Liver (tissue), 8 donors: ENCODE measurements at regions not wholly inside any gene's neighbourhood (a gene's known extent, or its start where the extent isn't known, plus 50 kb on each side); places are given as distances from the start of the nearest gene placed in this dataset.

Experiments
- DNase-seq: peaks from one replicate; pipeline ENCODE4 v3.0.0-alpha.2; 2017; ENCODE audit warnings: low spot score
- H3K27ac ChIP-seq, 2 donors: one replicate each; pipeline ENCODE4 v1.7.0; 2013; ENCODE audit warnings: inconsistent platforms in 2 of 2, low read length in 2 of 2, control low read depth in 1 of 2, low read depth in 1 of 2, mild to moderate bottlenecking in 1 of 2
- H3K27me3 ChIP-seq, 4 donors: one replicate each; pipeline versions ENCODE4 v1.6.1 to v1.7.0; 2013; ENCODE audit warnings: low read length in 3 of 4, inconsistent platforms in 1 of 4, mild to moderate bottlenecking in 1 of 4, moderate library complexity in 1 of 4; ENCODE audit not compliant: control insufficient read depth in 4 of 4, insufficient read depth in 4 of 4
- H3K36me3 ChIP-seq, 4 donors: one replicate each; pipeline versions ENCODE4 v1.6.1 to v1.7.0; 2013; ENCODE audit warnings: low read length in 3 of 4, mild to moderate bottlenecking in 3 of 4, low read depth in 1 of 4, moderate library complexity in 1 of 4; ENCODE audit not compliant: control insufficient read depth in 4 of 4, insufficient read depth in 3 of 4
- H3K4me1 ChIP-seq, 4 donors: one replicate each; pipeline versions ENCODE4 v1.6.1 to v1.7.0; 2013; ENCODE audit warnings: low read length in 3 of 4, mild to moderate bottlenecking in 3 of 4, moderate library complexity in 1 of 4; ENCODE audit not compliant: control insufficient read depth in 4 of 4, insufficient read depth in 4 of 4
- H3K4me3 ChIP-seq, 3 donors: one replicate each; pipeline versions ENCODE4 v1.6.1 to v1.7.0; 2013; ENCODE audit warnings: low read length in 3 of 3, control low read depth in 1 of 3, low read depth in 1 of 3, mild to moderate bottlenecking in 1 of 3
- H3K9ac ChIP-seq, 2 donors: one replicate each; pipeline ENCODE4 v1.7.0; 2013; ENCODE audit warnings: low read length in 2 of 2, mild to moderate bottlenecking in 2 of 2, moderate library complexity in 2 of 2, control low read depth in 1 of 2, low read depth in 1 of 2
- H3K9me3 ChIP-seq, 4 donors: one replicate each; pipeline versions ENCODE4 v1.6.1 to v1.7.0; 2013; ENCODE audit warnings: low read length in 3 of 4; ENCODE audit not compliant: control insufficient read depth in 4 of 4
- ATF3 ChIP-seq: IDR thresholded peaks from 2 replicates; pipeline ENCODE4 v1.6.1; 2016; ENCODE audit warnings: antibody characterized with exemption
- CTCF ChIP-seq: fragments of 150-350 bp; IDR thresholded peaks from 2 replicates; pipeline ENCODE4 v1.5.1; 2017; ENCODE audit warnings: improper control_type of control experiment, low read depth, low read length; ENCODE audit not compliant: missing input control
- FOXA2 ChIP-seq: IDR thresholded peaks from 2 replicates; pipeline ENCODE4 v1.6.1; 2016; ENCODE audit warnings: antibody characterized with exemption
- GABPA ChIP-seq, 2 donors: IDR thresholded peaks in 1 of 2; conservative IDR thresholded peaks in 1 of 2; 2 replicates each; pipeline ENCODE4 v1.6.1; 2016; ENCODE audit warnings: antibody characterized with exemption in 2 of 2, mild to moderate bottlenecking in 1 of 2, moderate library complexity in 1 of 2
- HNF4A ChIP-seq, 2 donors: conservative IDR thresholded peaks; 2 replicates each; pipeline ENCODE4 v1.6.1; 2016; ENCODE audit warnings: antibody characterized with exemption in 2 of 2, mild to moderate bottlenecking in 2 of 2
- HNF4G ChIP-seq: IDR thresholded peaks from 2 replicates; pipeline ENCODE4 v1.6.1; 2016; ENCODE audit warnings: antibody characterized with exemption
- JUND ChIP-seq, 2 donors: IDR thresholded peaks; 2 replicates each; pipeline ENCODE4 v1.6.1; 2016; ENCODE audit warnings: antibody characterized with exemption in 2 of 2
- MAX ChIP-seq: IDR thresholded peaks from 2 replicates; pipeline ENCODE4 v1.6.1; 2016; ENCODE audit warnings: antibody characterized with exemption
- NR2F2 ChIP-seq: IDR thresholded peaks from 2 replicates; pipeline ENCODE4 v1.6.1; 2016; ENCODE audit warnings: antibody characterized with exemption
- RAD21 ChIP-seq, 2 donors: IDR thresholded peaks; 2 replicates each; pipeline ENCODE4 v1.6.1; 2016; ENCODE audit warnings: antibody characterized with exemption in 2 of 2, mild to moderate bottlenecking in 2 of 2
- REST ChIP-seq: IDR thresholded peaks from 2 replicates; pipeline ENCODE4 v1.6.1; 2016; ENCODE audit warnings: antibody characterized with exemption, mild to moderate bottlenecking
- RXRA ChIP-seq, 2 donors: IDR thresholded peaks; 2 replicates each; pipeline ENCODE4 v1.6.1; 2017 to 2018; ENCODE audit warnings: antibody characterized with exemption in 2 of 2, mild to moderate bottlenecking in 1 of 2
- SP1 ChIP-seq: IDR thresholded peaks from 2 replicates; pipeline ENCODE4 v1.6.1; 2018; ENCODE audit warnings: antibody characterized with exemption, mild to moderate bottlenecking
- TAF1 ChIP-seq: conservative IDR thresholded peaks from 2 replicates; pipeline ENCODE4 v1.6.1; 2016; ENCODE audit warnings: antibody characterized with exemption, mild to moderate bottlenecking
- YY1 ChIP-seq: IDR thresholded peaks from 2 replicates; pipeline ENCODE4 v1.6.1; 2016; ENCODE audit warnings: antibody characterized with exemption, mild to moderate bottlenecking
- ZBTB33 ChIP-seq: IDR thresholded peaks from 2 replicates; pipeline ENCODE4 v1.6.1; 2016; ENCODE audit warnings: antibody characterized with exemption
- WGBS: extraction: QIAGEN DNeasy Blood & Tissue Kit; methylation state at CpG from one replicate; pipeline ENCODE4 v1.1.7; 2013; 5-methylcytosine and 5-hydroxymethylcytosine counted together
- donor health status: healthy.
- donor health status: healthy.
- donor health status: healthy.
- donor health status: healthy.
- donor health status: healthy.

- Histone ChIP-seq H3K36me3 (no peaks in the 10 kb centered on the region), H3K9ac (no peak overlapping the region), H3K27ac (no peak overlapping the region), H3K4me3 (no peak overlapping the region), H3K27me3 (no peaks in the 10 kb centered on the region), H3K9me3 (no peaks in the 10 kb centered on the region), H3K4me1 (no peaks in the 10 kb centered on the region)
- no peak for DNase-seq
- no peak for TF ChIP-seq RXRA (IDR thresholded peaks at IDR 0.05)
- no peak for TF ChIP-seq TAF1
- no peak for TF ChIP-seq ATF3
- no peak for TF ChIP-seq NR2F2
- no peak for TF ChIP-seq CTCF
- TF ChIP-seq JUND (IDR thresholded peaks at IDR 0.05) = no peak
- no peak for TF ChIP-seq SP1
- no peak for TF ChIP-seq HNF4A (conservative IDR thresholded peaks at IDR 0.05)
- no peak for TF ChIP-seq YY1
- TF ChIP-seq MAX = no peak
- no peak for TF ChIP-seq ZBTB33
- TF ChIP-seq REST = no peak
- TF ChIP-seq GABPA (IDR thresholded peaks at IDR 0.05 in 1 of 2, conservative IDR thresholded peaks at IDR 0.05 in 1 of 2) = no peak
- TF ChIP-seq FOXA2 = no peak
- WGBS = 76% methylated on average over 5 of the region's 5 CpGs
These were observed 1370.6 kb upstream of the LRRTM3 start for GRCh38 chr10:65555192-65555591.

GRCh38 chr10:65556006-65556405, 1369.8 kb upstream of the LRRTM3 start:
- Histone ChIP-seq H3K36me3 (no peaks in the 10 kb centered on the region), H3K4me1 (no peaks in the 10 kb centered on the region), H3K27ac (no peak overlapping the region), H3K27me3 (no peaks in the 10 kb centered on the region), H3K9me3 (no peaks in the 10 kb centered on the region), H3K4me3 (no peak overlapping the region), H3K9ac (no peak overlapping the region)
- no peak for DNase-seq
- 87% methylated on average over 5 of the region's 5 CpGs for WGBS
- TF ChIP-seq JUND (IDR thresholded peaks at IDR 0.05) (no peak), MAX (no peak), ZBTB33 (no peak), ATF3 (no peak), RAD21 (IDR thresholded peaks at IDR 0.05) (no peak), NR2F2 (no peak), SP1 (no peak), YY1 (no peak), TAF1 (no peak), FOXA2 (no peak), HNF4G (no peak), CTCF (no peak)
